Posterior cingulate gyrus (tissue), 11 donors: ENCODE measurements at regions not wholly inside any gene's neighbourhood (a gene's known extent, or its start where the extent isn't known, plus 50 kb on each side); places are given as distances from the start of the nearest gene placed in this dataset.

Experiments
- DNase-seq, 10 donors: peaks; one replicate each; pipeline versions ENCODE4 v3.0.0 to v3.0.0-alpha.2; 2020 to 2021; ENCODE audit warnings: mixed read lengths in 3 of 10
- intact Hi-C: fragments of 100-400 bp; cut with DNase I; formaldehyde crosslinking; loops from one replicate; pipeline ENCODE4 v1.15.1; 2023

GRCh38 chr2:186065491-186065890 is 326.9 kb downstream of the FSIP2 start:
- intact Hi-C loops: no loop called here

GRCh38 chr2:186068139-186068801 is 329.7 kb downstream of the FSIP2 start:
- DNase-seq: no peak
- intact Hi-C loops: no loop called here

More at GRCh38 chr2:186065491-186065890, 326.9 kb downstream of the FSIP2 start:
- DNase-seq: no peak

GRCh38 chr2:186069676-186070075 is 331.1 kb downstream of the FSIP2 start:
- intact Hi-C loops: no loop called here
- DNase-seq: no peak

GRCh38 chr2:186085226-186085625 is 346.6 kb downstream of the FSIP2 start:
- DNase-seq: no peak
- intact Hi-C loops: no loop called here

GRCh38 chr2:186093174-186093573 is 354.6 kb downstream of the FSIP2 start:
- intact Hi-C loops: no loop called here
- DNase-seq: no peak

- no peak for DNase-seq
- intact Hi-C loops: no loop called here
These were observed 360.2 kb downstream of the FSIP2 start for GRCh38 chr2:186098821-186099220.

- intact Hi-C loops: no loop called here
- no peak for DNase-seq
These were observed 361.2 kb downstream of the FSIP2 start for GRCh38 chr2:186099826-186100225.

GRCh38 chr2:186100636-186101035 is 362.0 kb downstream of the FSIP2 start:
- DNase-seq: no peak
- intact Hi-C loops: no loop called here

GRCh38 chr2:186101616-186102015 is 363.0 kb downstream of the FSIP2 start:
- intact Hi-C loops: no loop called here
- DNase-seq: no peak

- no peak for DNase-seq
These were observed 364.7 kb downstream of the FSIP2 start for GRCh38 chr2:186103276-186103675.

GRCh38 chr2:186105016-186105724 is 366.6 kb downstream of the FSIP2 start:
- intact Hi-C loops: no loop called here
- no peak for DNase-seq

More at GRCh38 chr2:186103276-186103675, 364.7 kb downstream of the FSIP2 start:
- intact Hi-C loops: no loop called here

- DNase-seq: no peak
- intact Hi-C loops: no loop called here
These were observed 369.9 kb downstream of the FSIP2 start for GRCh38 chr2:186108470-186108869.

GRCh38 chr2:186113284-186113683 is 372.8 kb upstream of the ZC3H15 start:
- intact Hi-C loops: no loop called here
- DNase-seq: no peak

- DNase-seq: no peak
- intact Hi-C loops: no loop called here
These were observed 360.9 kb upstream of the ZC3H15 start for GRCh38 chr2:186125156-186125555.

GRCh38 chr2:186125625-186126024 is 360.4 kb upstream of the ZC3H15 start:
- no peak for DNase-seq
- intact Hi-C loops: no loop called here

GRCh38 chr2:186126181-186126580 is 359.9 kb upstream of the ZC3H15 start:
- intact Hi-C loops: no loop called here

GRCh38 chr2:186129767-186130581 is 356.1 kb upstream of the ZC3H15 start:
- intact Hi-C loops: no loop called here
- no peak for DNase-seq

More at GRCh38 chr2:186126181-186126580, 359.9 kb upstream of the ZC3H15 start:
- DNase-seq: no peak

GRCh38 chr2:186130748-186131641 is 355.1 kb upstream of the ZC3H15 start:
- intact Hi-C loops: no loop called here
- no peak for DNase-seq

- intact Hi-C loops: no loop called here
- DNase-seq: no peak
These were observed 350.4 kb upstream of the ZC3H15 start for GRCh38 chr2:186135686-186136085.

- no peak for DNase-seq
- intact Hi-C loops: no loop called here
These were observed 349.2 kb upstream of the ZC3H15 start for GRCh38 chr2:186136860-186137259.
